ENCODE measurements at regions not wholly inside any gene's neighbourhood (a gene's known extent, or its start where the extent isn't known, plus 50 kb on each side); places are given as distances from the start of the nearest gene placed in this dataset.

GRCh38 chr2:215839309-215839708 is 174.0 kb downstream of the MREG start:
- H3K36me3 ChIP-seq, result no peaks in the 10 kb centered on the region
- H3K4me3 ChIP-seq, result no peak overlapping the region
- H3K27ac ChIP-seq, result no peak overlapping the region
- DNase-seq (ENCODE audit: low read depth in 1 of 2, low spot score in 1 of 2), result no peak
- no peaks in the 10 kb centered on the region for H3K27me3 ChIP-seq
- no peaks in the 10 kb centered on the region for H3K9me3 ChIP-seq (ENCODE audit: low read depth)
- TF ChIP-seq CTCF (IDR thresholded peaks at IDR 0.05; ENCODE audit: low read depth, low read length), result no peak
- H3K4me1 ChIP-seq (ENCODE audit: low read depth), result no peaks in the 10 kb centered on the region

DNA sequence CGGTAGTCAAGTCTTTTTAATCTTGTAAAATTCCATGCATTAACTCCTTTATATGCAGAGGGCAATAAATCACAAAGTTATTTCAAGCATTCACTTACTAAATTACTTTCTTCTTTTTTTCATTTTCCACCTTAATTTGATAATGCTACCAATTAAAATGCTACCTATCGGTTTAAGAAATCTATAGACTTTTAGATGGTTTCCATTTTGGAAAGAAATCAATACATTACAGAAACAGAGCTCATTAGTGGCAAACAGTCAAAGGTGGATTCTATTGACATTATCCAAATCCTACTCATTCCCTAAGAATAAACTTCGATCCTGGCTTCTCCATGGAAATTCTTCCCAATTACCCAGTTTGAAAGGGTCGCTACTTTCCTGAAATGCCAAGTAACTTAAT is 176.5 kb downstream of the MREG start:
- H3K4me3 ChIP-seq, result no peak overlapping the region
- DNase-seq (ENCODE audit: low read depth in 1 of 2, low spot score in 1 of 2), result no peak
- no peaks in the 10 kb centered on the region for H3K27me3 ChIP-seq
- H3K4me1 ChIP-seq (ENCODE audit: low read depth), result peaks cover 3% of the 10 kb centered on the region
- H3K27ac ChIP-seq, result no peak overlapping the region
- no peak for TF ChIP-seq CTCF (IDR thresholded peaks at IDR 0.05; ENCODE audit: low read depth, low read length)
- H3K9me3 ChIP-seq (ENCODE audit: low read depth), result no peaks in the 10 kb centered on the region
- no peaks in the 10 kb centered on the region for H3K36me3 ChIP-seq

- Histone ChIP-seq H3K27me3 (no peaks in the 10 kb centered on the region), H3K36me3 (no peaks in the 10 kb centered on the region), H3K4me1 (ENCODE audit: low read depth) (peaks cover 3% of the 10 kb centered on the region), H3K9me3 (ENCODE audit: low read depth) (no peaks in the 10 kb centered on the region), H3K27ac (no peak overlapping the region), H3K4me3 (no peak overlapping the region)
- DNase-seq (ENCODE audit: low read depth in 1 of 2, low spot score in 1 of 2), result no peak
- no peak for TF ChIP-seq CTCF (IDR thresholded peaks at IDR 0.05; ENCODE audit: low read depth, low read length)
These were observed 177.7 kb downstream of the MREG start for GRCh38 chr2:215835657-215836056.

- Histone ChIP-seq H3K4me3 (no peak overlapping the region), H3K4me1 (ENCODE audit: low read depth) (peaks cover 3% of the 10 kb centered on the region), H3K27me3 (no peaks in the 10 kb centered on the region), H3K9me3 (ENCODE audit: low read depth) (no peaks in the 10 kb centered on the region), H3K36me3 (no peaks in the 10 kb centered on the region), H3K27ac (no peak overlapping the region)
- TF ChIP-seq CTCF (IDR thresholded peaks at IDR 0.05; ENCODE audit: low read depth, low read length), result no peak
- no peak for DNase-seq (ENCODE audit: low read depth in 1 of 2, low spot score in 1 of 2)
These were observed 178.1 kb downstream of the MREG start for GRCh38 chr2:215835231-215835630.

DNA sequence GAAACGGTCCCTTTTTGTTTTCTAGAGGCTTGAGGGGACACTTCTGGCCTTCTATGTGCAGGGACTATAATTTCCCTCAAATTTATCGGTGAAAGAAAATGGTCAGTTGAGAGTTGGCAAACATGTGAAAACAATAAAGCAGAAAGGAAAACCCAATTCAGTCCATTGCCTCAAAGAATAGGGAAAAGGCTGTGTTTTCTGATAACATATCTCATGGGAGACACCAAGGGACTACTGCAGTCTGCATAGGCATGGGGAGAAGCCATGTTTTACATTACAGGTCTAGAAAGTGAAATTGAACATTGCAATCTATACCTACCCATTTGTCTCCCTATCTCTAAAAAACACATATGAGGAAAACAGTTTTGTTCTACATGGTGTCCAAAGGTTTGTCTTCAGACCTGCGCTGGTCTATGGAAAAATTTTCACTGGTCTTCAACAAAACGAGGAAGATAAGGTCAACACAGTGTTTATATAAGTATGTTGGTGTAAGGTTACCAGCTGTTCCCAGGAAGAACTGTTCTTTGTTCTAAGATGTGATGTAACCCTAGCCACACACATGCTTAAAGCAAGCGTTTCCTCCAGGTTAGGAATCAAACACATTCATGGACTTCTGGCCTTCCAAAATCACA is 179.7 kb downstream of the MREG start:
- Histone ChIP-seq H3K4me3 (no peak overlapping the region), H3K27ac (no peak overlapping the region), H3K9me3 (ENCODE audit: low read depth) (no peaks in the 10 kb centered on the region), H3K36me3 (no peaks in the 10 kb centered on the region), H3K27me3 (no peaks in the 10 kb centered on the region), H3K4me1 (ENCODE audit: low read depth) (peaks cover 3% of the 10 kb centered on the region)
- peak in 1 of 2 donors; percentile 93 for DNase-seq (ENCODE audit: low read depth in 1 of 2, low spot score in 1 of 2)
- TF ChIP-seq CTCF (IDR thresholded peaks at IDR 0.05; ENCODE audit: low read depth, low read length), result no peak
